ENCODE measurements at regions not wholly inside any gene's neighbourhood (a gene's known extent, or its start where the extent isn't known, plus 50 kb on each side); places are given as distances from the start of the nearest gene placed in this dataset.

DNA sequence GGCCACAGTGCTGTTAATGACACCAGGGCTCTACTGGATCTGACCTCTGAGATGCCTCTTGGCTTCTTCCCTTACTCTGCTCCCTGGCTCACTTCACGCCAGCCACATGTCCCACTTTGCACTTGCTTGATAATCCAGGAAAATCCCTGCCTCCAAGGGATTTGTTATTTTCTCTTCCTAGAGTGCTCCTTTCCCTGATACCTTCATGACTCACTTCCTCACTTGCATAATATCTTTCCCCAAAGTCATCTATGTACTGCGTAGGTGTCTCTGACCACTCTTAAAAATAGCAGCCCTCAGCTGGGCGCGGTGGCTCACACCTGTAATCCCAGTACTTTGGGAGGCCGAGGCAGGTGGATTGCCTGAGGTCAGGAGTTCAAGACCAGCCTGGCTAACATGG, 572.3 kb downstream of the PLCL1 start:
- H3K36me3 ChIP-seq (ENCODE audit: low read depth, low read length) = peaks cover 2% of the 10 kb centered on the region; the same call in 1 of the 2 replicates
- no peaks in the 10 kb centered on the region for H3K27me3 ChIP-seq (ENCODE audit: low read length)
- no TSS peak for BruUV-seq (replicated peaks)
- no peak; the same call in 1 of the 2 replicates for ATAC-seq
- ChIA-PET POLR2A (ENCODE audit: unreplicated experiment) (no interaction called here), CTCF (no interaction called here)
- H3K4me1 ChIP-seq (ENCODE audit: insufficient read depth, low read length) = no peaks in the 10 kb centered on the region
- H3K9me2 ChIP-seq (replicated peaks; ENCODE audit: low read length) = no peaks in the 10 kb centered on the region
- DNase-seq = peak; percentile 36
- H3K9me3 ChIP-seq (ENCODE audit: low read length) = no peaks in the 10 kb centered on the region
- H3K9ac ChIP-seq (ENCODE audit: low read length) = no peak overlapping the region
- no peak overlapping the region for H3K27ac ChIP-seq (ENCODE audit: low read length)
- no peak overlapping the region for H2AFZ ChIP-seq (ENCODE audit: low read length)
- H3K4me3 ChIP-seq (ENCODE audit: low read length) = no peak overlapping the region
- intact Hi-C loops (cut with micrococcal nuclease) = no loop called here
- no peaks in the 10 kb centered on the region for H4K20me1 ChIP-seq (ENCODE audit: low read length)
- no peaks in the 10 kb centered on the region for H3F3A ChIP-seq (ENCODE audit: low read length, unreplicated experiment)
- H3K4me2 ChIP-seq (ENCODE audit: low read length) = no peak overlapping the region
- TF ChIP-seq, protein P1, sequence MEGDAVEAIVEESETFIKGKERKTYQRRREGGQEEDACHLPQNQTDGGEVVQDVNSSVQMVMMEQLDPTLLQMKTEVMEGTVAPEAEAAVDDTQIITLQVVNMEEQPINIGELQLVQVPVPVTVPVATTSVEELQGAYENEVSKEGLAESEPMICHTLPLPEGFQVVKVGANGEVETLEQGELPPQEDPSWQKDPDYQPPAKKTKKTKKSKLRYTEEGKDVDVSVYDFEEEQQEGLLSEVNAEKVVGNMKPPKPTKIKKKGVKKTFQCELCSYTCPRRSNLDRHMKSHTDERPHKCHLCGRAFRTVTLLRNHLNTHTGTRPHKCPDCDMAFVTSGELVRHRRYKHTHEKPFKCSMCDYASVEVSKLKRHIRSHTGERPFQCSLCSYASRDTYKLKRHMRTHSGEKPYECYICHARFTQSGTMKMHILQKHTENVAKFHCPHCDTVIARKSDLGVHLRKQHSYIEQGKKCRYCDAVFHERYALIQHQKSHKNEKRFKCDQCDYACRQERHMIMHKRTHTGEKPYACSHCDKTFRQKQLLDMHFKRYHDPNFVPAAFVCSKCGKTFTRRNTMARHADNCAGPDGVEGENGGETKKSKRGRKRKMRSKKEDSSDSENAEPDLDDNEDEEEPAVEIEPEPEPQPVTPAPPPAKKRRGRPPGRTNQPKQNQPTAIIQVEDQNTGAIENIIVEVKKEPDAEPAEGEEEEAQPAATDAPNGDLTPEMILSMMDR (conservative IDR thresholded peaks at IDR 0.05; ENCODE audit: low read depth, low read length) = no peak
- TF ChIP-seq EZH2 (IDR thresholded peaks at IDR 0.05; ENCODE audit: low read length, unreplicated experiment) (no peak), EZH2phosphoT487 (IDR thresholded peaks at IDR 0.05; ENCODE audit: borderline replicate concordance, low read length) (no peak)
- no peaks in the 10 kb centered on the region for H3K79me2 ChIP-seq (ENCODE audit: low read length)

DNA sequence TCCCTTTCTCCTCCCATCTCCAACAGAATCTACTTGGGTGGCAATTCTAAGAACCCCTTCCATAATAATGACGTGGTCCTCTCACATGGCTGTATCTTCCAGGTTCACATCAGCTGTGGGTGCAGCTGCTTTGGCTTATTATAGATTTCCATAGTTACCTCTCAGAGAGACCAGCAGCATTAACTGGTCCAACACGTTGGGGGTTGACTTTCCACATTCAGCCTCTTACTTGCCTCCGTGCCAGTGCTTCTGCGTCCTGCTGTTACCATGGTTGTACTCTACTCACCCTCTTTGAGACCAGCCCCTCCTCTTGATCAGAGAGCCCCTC, 570.7 kb downstream of the PLCL1 start:
- intact Hi-C loops (cut with micrococcal nuclease) = no loop called here
- Histone ChIP-seq H3K27ac (ENCODE audit: low read length) (no peak overlapping the region), H3K79me2 (ENCODE audit: low read length) (no peaks in the 10 kb centered on the region), H3K36me3 (ENCODE audit: low read depth, low read length) (peaks cover 2% of the 10 kb centered on the region; the same call in 1 of the 2 replicates), H3K9me3 (ENCODE audit: low read length) (no peaks in the 10 kb centered on the region), H3K4me3 (ENCODE audit: low read length) (no peak overlapping the region), H2AFZ (ENCODE audit: low read length) (no peak overlapping the region), H4K20me1 (ENCODE audit: low read length) (no peaks in the 10 kb centered on the region), H3K27me3 (ENCODE audit: low read length) (no peaks in the 10 kb centered on the region), H3F3A (ENCODE audit: low read length, unreplicated experiment) (no peaks in the 10 kb centered on the region), H3K9me2 (replicated peaks; ENCODE audit: low read length) (no peaks in the 10 kb centered on the region), H3K4me2 (ENCODE audit: low read length) (no peak overlapping the region), H3K4me1 (ENCODE audit: insufficient read depth, low read length) (no peaks in the 10 kb centered on the region), H3K9ac (ENCODE audit: low read length) (no peak overlapping the region)
- TF ChIP-seq EZH2phosphoT487 (IDR thresholded peaks at IDR 0.05; ENCODE audit: borderline replicate concordance, low read length) (no peak), EZH2 (IDR thresholded peaks at IDR 0.05; ENCODE audit: low read length, unreplicated experiment) (no peak)
- TF ChIP-seq, protein P1 (conservative IDR thresholded peaks at IDR 0.05; ENCODE audit: low read depth, low read length) = no peak
- DNase-seq = no peak
- ATAC-seq = no peak
- CTCF ChIA-PET = no interaction called here
- POLR2A ChIA-PET (ENCODE audit: unreplicated experiment) = no interaction called here
- no TSS peak for BruUV-seq (replicated peaks)

DNA sequence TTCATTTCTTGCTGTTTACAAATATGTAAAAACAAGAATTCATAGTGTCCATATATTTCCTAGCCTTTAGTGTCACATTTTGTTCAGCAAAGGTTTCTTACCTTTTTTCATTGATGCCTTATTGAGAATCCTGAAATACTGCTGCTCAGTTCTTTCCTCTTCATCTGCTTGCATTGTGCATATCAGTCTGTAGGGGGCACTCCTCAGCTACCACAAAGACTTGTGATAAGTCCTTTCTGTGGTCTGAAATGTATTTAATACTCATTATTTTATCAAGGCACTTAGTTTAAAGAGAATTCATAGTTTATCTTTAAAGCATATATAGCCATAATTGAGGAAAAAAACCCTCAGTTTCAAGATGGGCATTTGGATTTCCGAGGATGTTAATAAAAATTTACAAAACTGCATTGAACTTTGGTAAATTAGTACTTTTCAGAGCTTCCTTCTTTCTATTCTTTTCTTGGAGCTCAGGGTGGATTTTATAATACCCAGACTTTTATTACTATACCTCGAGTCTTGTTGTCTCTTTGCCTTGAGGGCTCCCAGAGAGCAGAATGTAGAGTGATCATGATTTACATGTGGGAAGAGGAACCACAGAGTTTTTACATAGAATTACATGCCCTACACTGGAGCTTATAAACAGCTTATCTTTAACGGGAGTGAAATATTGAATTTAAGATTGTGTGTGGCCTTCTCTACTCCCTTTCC, 570.1 kb downstream of the PLCL1 start:
- TF ChIP-seq, protein P1 (conservative IDR thresholded peaks at IDR 0.05; ENCODE audit: low read depth, low read length) = peak; percentile 83
- TF ChIP-seq EZH2phosphoT487 (IDR thresholded peaks at IDR 0.05; ENCODE audit: borderline replicate concordance, low read length) (no peak), EZH2 (IDR thresholded peaks at IDR 0.05; ENCODE audit: low read length, unreplicated experiment) (no peak)
- Histone ChIP-seq H3K27me3 (ENCODE audit: low read length) (no peaks in the 10 kb centered on the region), H3K9me2 (replicated peaks; ENCODE audit: low read length) (no peaks in the 10 kb centered on the region), H3K9me3 (ENCODE audit: low read length) (no peaks in the 10 kb centered on the region), H3K4me1 (ENCODE audit: insufficient read depth, low read length) (no peaks in the 10 kb centered on the region), H3K27ac (ENCODE audit: low read length) (no peak overlapping the region), H3K9ac (ENCODE audit: low read length) (no peak overlapping the region), H2AFZ (ENCODE audit: low read length) (no peak overlapping the region), H3K79me2 (ENCODE audit: low read length) (no peaks in the 10 kb centered on the region), H3K4me2 (ENCODE audit: low read length) (no peak overlapping the region), H3K4me3 (ENCODE audit: low read length) (no peak overlapping the region), H3F3A (ENCODE audit: low read length, unreplicated experiment) (no peaks in the 10 kb centered on the region), H3K36me3 (ENCODE audit: low read depth, low read length) (peaks cover 2% of the 10 kb centered on the region; the same call in 1 of the 2 replicates), H4K20me1 (ENCODE audit: low read length) (no peaks in the 10 kb centered on the region)
- ChIA-PET POLR2A (ENCODE audit: unreplicated experiment) (no interaction called here), CTCF (no interaction called here)
- intact Hi-C loops (cut with micrococcal nuclease) = no loop called here
- DNase-seq (peak; percentile 53), ATAC-seq (no peak)
- BruUV-seq (replicated peaks) = no TSS peak

Measured in PC-3 (cell line).